Gastrocnemius medialis (tissue), 4 donors: ENCODE measurements at regions not wholly inside any gene's neighbourhood (a gene's known extent, or its start where the extent isn't known, plus 50 kb on each side); places are given as distances from the start of the nearest gene placed in this dataset.

Experiments
- ATAC-seq, 2 donors: fragments of 150-250 bp; one replicate each; pipeline ENCODE4 v1.9.1; 2016
- DNase-seq, 2 donors: peaks; one replicate each; pipeline ENCODE4 v3.0.0-alpha.2; 2019
- H3K27ac ChIP-seq, 4 donors: fragments of 200-600 bp; sonication (generic); 1 replicate in 1 of 4; 2 replicates in 3 of 4; pipeline ENCODE4 v1.5.1; 2016 to 2018; ENCODE audit warnings: mild to moderate bottlenecking in 2 of 4, moderate library complexity in 1 of 4
- H3K27me3 ChIP-seq, 3 donors: fragments of 200-600 bp; sonication (generic) in 2 of 3; 1 replicate in 1 of 3; 2 replicates in 2 of 3; pipeline versions ENCODE4 v1.5.1 to v1.6.0; 2016 to 2019; ENCODE audit warnings: mild to moderate bottlenecking in 1 of 3, moderate library complexity in 1 of 3
- H3K36me3 ChIP-seq, 2 donors: fragments of 200-600 bp; sonication (generic) in 1 of 2; one replicate each; pipeline ENCODE4 v1.5.1; 2017 to 2018
- H3K4me1 ChIP-seq, 2 donors: fragments of 200-600 bp; sonication (generic) in 1 of 2; one replicate each; pipeline ENCODE4 v1.5.1; 2016 to 2017; ENCODE audit warnings: mild to moderate bottlenecking in 2 of 2
- H3K4me3 ChIP-seq, 4 donors: fragments of 200-600 bp; sonication (generic) in 3 of 4; 1 replicate in 1 of 4; 2 replicates in 3 of 4; pipeline ENCODE4 v1.5.1; 2016 to 2019; ENCODE audit warnings: mild to moderate bottlenecking in 2 of 4
- H3K9me3 ChIP-seq, 3 donors: fragments of 200-600 bp; sonication (generic) in 2 of 3; 1 replicate in 1 of 3; 2 replicates in 2 of 3; pipeline ENCODE4 v1.5.1; 2016 to 2019
- CTCF ChIP-seq, 5 experiments: fragments of 450-650 bp in 3 of 5; fragments of 200-600 bp in 2 of 5; sonication (generic) in 2 of 5; IDR thresholded peaks in 4 of 5; conservative IDR thresholded peaks in 1 of 5; 1 replicate in 4 of 5; 2 replicates in 1 of 5; pipeline ENCODE4 v1.5.1; 2016 to 2019; ENCODE audit warnings: antibody characterized with exemption in 5 of 5, mild to moderate bottlenecking in 3 of 5, moderate library complexity in 3 of 5
- POLR2A ChIP-seq, 2 donors: fragments of 450-650 bp; IDR thresholded peaks; one replicate each; pipeline ENCODE4 v1.6.1; 2017; ENCODE audit warnings: antibody characterized with exemption in 2 of 2, mild to moderate bottlenecking in 2 of 2, moderate library complexity in 2 of 2
- in situ Hi-C, 4 donors: fragments of 200-750 bp; cut with MboI; loops; one replicate each; pipeline versions ENCODE4 v1.15.0 to v1.8.0; 2017; ENCODE audit warnings: low sequenced_read_pairs in 4 of 4
- intact Hi-C: fragments of 100-400 bp; cut with DNase I; formaldehyde crosslinking; loops from one replicate; pipeline ENCODE4 v1.15.1; 2023; ENCODE audit warnings: low total_unique reads

- no peak for TF ChIP-seq CTCF (IDR thresholded peaks at IDR 0.05 in 4 of 5, conservative IDR thresholded peaks at IDR 0.05 in 1 of 5)
- TF ChIP-seq POLR2A (IDR thresholded peaks at IDR 0.05): no peak
- DNase-seq (no peak), ATAC-seq (no peak)
- no peak overlapping the region for H3K27ac ChIP-seq
- in situ Hi-C loops (no loop called here), intact Hi-C loops (no loop called here)
- no peaks in the 10 kb centered on the region for H3K36me3 ChIP-seq
- no peaks in the 10 kb centered on the region for H3K4me1 ChIP-seq
- H3K27me3 ChIP-seq: no peaks in the 10 kb centered on the region
- no peaks in the 10 kb centered on the region for H3K9me3 ChIP-seq
- H3K4me3 ChIP-seq: no peak overlapping the region
Observed at GRCh38 chr1:72489801-72490200, 207.5 kb upstream of the NEGR1 start.

DNA sequence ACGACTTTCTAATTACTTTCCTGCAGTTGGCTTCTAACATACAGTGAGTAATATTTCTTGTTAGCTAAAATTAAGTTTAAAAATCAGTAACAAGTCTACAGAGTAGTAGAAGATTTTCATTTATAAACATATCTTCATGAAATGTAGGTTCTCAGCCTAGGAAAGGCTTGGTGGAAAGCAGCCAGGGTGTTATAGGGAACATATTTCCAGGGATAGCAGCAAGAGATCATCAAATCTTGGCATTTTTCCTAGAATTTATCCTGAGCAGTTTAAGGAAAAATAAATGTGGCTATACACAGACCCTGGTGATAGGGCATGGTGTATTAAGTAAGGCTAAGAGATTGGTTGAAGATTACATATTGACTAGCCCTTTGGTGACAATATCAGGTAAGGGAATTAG, 203.5 kb upstream of the NEGR1 start:
- no peaks in the 10 kb centered on the region for H3K36me3 ChIP-seq
- no peak for ATAC-seq
- in situ Hi-C loops: no loop called here
- H3K27me3 ChIP-seq: no peaks in the 10 kb centered on the region
- intact Hi-C loops: no loop called here
- DNase-seq: no peak
- H3K9me3 ChIP-seq: no peaks in the 10 kb centered on the region
- TF ChIP-seq POLR2A (IDR thresholded peaks at IDR 0.05) (no peak), CTCF (IDR thresholded peaks at IDR 0.05 in 4 of 5, conservative IDR thresholded peaks at IDR 0.05 in 1 of 5) (no peak)
- H3K4me3 ChIP-seq: no peak overlapping the region
- no peaks in the 10 kb centered on the region for H3K4me1 ChIP-seq
- H3K27ac ChIP-seq: no peak overlapping the region

GRCh38 chr1:72483846-72484357, 201.6 kb upstream of the NEGR1 start:
- Histone ChIP-seq H3K27ac (no peak overlapping the region), H3K36me3 (no peaks in the 10 kb centered on the region), H3K4me1 (no peaks in the 10 kb centered on the region), H3K4me3 (no peak overlapping the region), H3K27me3 (no peaks in the 10 kb centered on the region), H3K9me3 (no peaks in the 10 kb centered on the region)
- intact Hi-C loops (no loop called here), in situ Hi-C loops (no loop called here)
- DNase-seq (no peak), ATAC-seq (no peak)
- TF ChIP-seq POLR2A (IDR thresholded peaks at IDR 0.05) (no peak), CTCF (IDR thresholded peaks at IDR 0.05 in 4 of 5, conservative IDR thresholded peaks at IDR 0.05 in 1 of 5) (no peak)

DNA sequence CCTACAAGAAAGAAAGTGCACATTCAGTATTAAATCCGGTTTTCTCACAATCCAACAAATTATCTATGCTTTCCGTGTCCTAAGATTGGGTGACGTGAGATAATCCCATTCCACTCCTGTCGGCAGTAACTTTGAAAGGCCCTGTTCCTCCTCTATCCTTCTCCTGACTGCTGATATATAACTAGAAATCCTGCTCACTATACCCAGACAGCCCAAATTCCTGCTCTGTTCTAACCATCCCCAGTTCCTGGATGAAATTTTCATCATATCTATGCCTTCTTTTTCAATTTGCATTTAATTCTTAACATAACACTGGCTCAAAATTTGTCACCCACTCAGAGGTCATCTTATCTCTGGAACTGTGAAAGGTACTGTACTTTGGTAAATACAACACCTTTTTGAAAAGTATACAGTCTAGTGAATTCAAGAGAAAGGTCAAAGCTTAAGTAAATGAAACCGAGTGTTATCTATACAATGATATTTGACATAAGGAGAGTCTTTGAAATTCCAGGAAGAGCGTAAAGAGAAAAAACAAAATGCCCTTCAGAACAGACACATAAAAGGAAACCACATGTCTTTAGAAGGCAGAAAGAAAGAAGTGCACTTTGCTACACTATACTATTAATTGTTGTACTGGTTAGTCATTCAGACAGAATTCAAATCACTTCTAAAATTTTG, 200.5 kb upstream of the NEGR1 start:
- DNase-seq (no peak), ATAC-seq (no peak)
- TF ChIP-seq CTCF (IDR thresholded peaks at IDR 0.05 in 4 of 5, conservative IDR thresholded peaks at IDR 0.05 in 1 of 5): no peak
- no peak for TF ChIP-seq POLR2A (IDR thresholded peaks at IDR 0.05)
- intact Hi-C loops (no loop called here), in situ Hi-C loops (no loop called here)
- Histone ChIP-seq H3K4me3 (no peak overlapping the region), H3K27me3 (no peaks in the 10 kb centered on the region), H3K9me3 (no peaks in the 10 kb centered on the region), H3K36me3 (no peaks in the 10 kb centered on the region), H3K4me1 (no peaks in the 10 kb centered on the region), H3K27ac (no peak overlapping the region)
